ENCODE measurements at regions not wholly inside any gene's neighbourhood (a gene's known extent, or its start where the extent isn't known, plus 50 kb on each side); places are given as distances from the start of the nearest gene placed in this dataset.

- Histone ChIP-seq H3K36me3 (ENCODE audit: low read length) (no peaks in the 10 kb centered on the region), H3K4me3 (ENCODE audit: insufficient read depth, low read length, poor library complexity, severe bottlenecking) (no peak overlapping the region), H3K4me2 (ENCODE audit: low read depth, low read length, poor library complexity, severe bottlenecking) (no peak overlapping the region), H2AFZ (ENCODE audit: low read depth, low read length, severe bottlenecking) (no peak overlapping the region), H3K27ac (ENCODE audit: low read depth, low read length) (no peak overlapping the region), H4K20me1 (ENCODE audit: low read depth, low read length) (no peaks in the 10 kb centered on the region), H3K79me2 (ENCODE audit: insufficient read depth, low read length) (no peaks in the 10 kb centered on the region), H3F3A (ENCODE audit: insufficient read depth) (no peaks in the 10 kb centered on the region), H3K9me3 (ENCODE audit: insufficient read depth, low read length) (no peaks in the 10 kb centered on the region), H3K27me3 (ENCODE audit: low read length) (no peaks in the 10 kb centered on the region), H3K9ac (ENCODE audit: low read length) (no peak overlapping the region), H3K9me2 (replicated peaks; ENCODE audit: insufficient read depth, low read length) (no peaks in the 10 kb centered on the region)
- no peak for TF ChIP-seq CTCF (IDR thresholded peaks at IDR 0.05; ENCODE audit: insufficient read depth, low read length, poor library complexity, severe bottlenecking)
- TF ChIP-seq EZH2phosphoT487 (conservative IDR thresholded peaks at IDR 0.05; ENCODE audit: low read length), result no peak
These were observed 376.6 kb upstream of the SLCO3A1 start for GRCh38 chr15:91476861-91477260.

- H3K79me2 ChIP-seq (ENCODE audit: insufficient read depth, low read length), result no peaks in the 10 kb centered on the region
- H3K4me3 ChIP-seq (ENCODE audit: insufficient read depth, low read length, poor library complexity, severe bottlenecking), result no peak overlapping the region
- H3K9ac ChIP-seq (ENCODE audit: low read length), result no peak overlapping the region
- no peaks in the 10 kb centered on the region for H3F3A ChIP-seq (ENCODE audit: insufficient read depth)
- no peaks in the 10 kb centered on the region for H3K9me3 ChIP-seq (ENCODE audit: insufficient read depth, low read length)
- H3K36me3 ChIP-seq (ENCODE audit: low read length), result no peaks in the 10 kb centered on the region
- H3K27me3 ChIP-seq (ENCODE audit: low read length), result no peaks in the 10 kb centered on the region
- H2AFZ ChIP-seq (ENCODE audit: low read depth, low read length, severe bottlenecking), result no peak overlapping the region
- H4K20me1 ChIP-seq (ENCODE audit: low read depth, low read length), result no peaks in the 10 kb centered on the region
- H3K27ac ChIP-seq (ENCODE audit: low read depth, low read length), result no peak overlapping the region
- no peak for TF ChIP-seq EZH2phosphoT487 (conservative IDR thresholded peaks at IDR 0.05; ENCODE audit: low read length)
- TF ChIP-seq CTCF (IDR thresholded peaks at IDR 0.05; ENCODE audit: insufficient read depth, low read length, poor library complexity, severe bottlenecking), result no peak
- no peak overlapping the region for H3K4me2 ChIP-seq (ENCODE audit: low read depth, low read length, poor library complexity, severe bottlenecking)
- H3K9me2 ChIP-seq (replicated peaks; ENCODE audit: insufficient read depth, low read length), result no peaks in the 10 kb centered on the region
These were observed 374.8 kb upstream of the SLCO3A1 start for GRCh38 chr15:91478717-91479191.

GRCh38 chr15:91480426-91480825, 373.1 kb upstream of the SLCO3A1 start:
- Histone ChIP-seq H3K4me2 (ENCODE audit: low read depth, low read length, poor library complexity, severe bottlenecking) (no peak overlapping the region), H3K27me3 (ENCODE audit: low read length) (no peaks in the 10 kb centered on the region), H3K9me3 (ENCODE audit: insufficient read depth, low read length) (no peaks in the 10 kb centered on the region), H3F3A (ENCODE audit: insufficient read depth) (no peaks in the 10 kb centered on the region), H3K27ac (ENCODE audit: low read depth, low read length) (no peak overlapping the region), H3K9me2 (replicated peaks; ENCODE audit: insufficient read depth, low read length) (no peaks in the 10 kb centered on the region), H3K9ac (ENCODE audit: low read length) (no peak overlapping the region), H3K4me3 (ENCODE audit: insufficient read depth, low read length, poor library complexity, severe bottlenecking) (no peak overlapping the region), H3K36me3 (ENCODE audit: low read length) (no peaks in the 10 kb centered on the region), H3K79me2 (ENCODE audit: insufficient read depth, low read length) (no peaks in the 10 kb centered on the region), H4K20me1 (ENCODE audit: low read depth, low read length) (no peaks in the 10 kb centered on the region), H2AFZ (ENCODE audit: low read depth, low read length, severe bottlenecking) (no peak overlapping the region)
- no peak for TF ChIP-seq CTCF (IDR thresholded peaks at IDR 0.05; ENCODE audit: insufficient read depth, low read length, poor library complexity, severe bottlenecking)
- no peak for TF ChIP-seq EZH2phosphoT487 (conservative IDR thresholded peaks at IDR 0.05; ENCODE audit: low read length)

All from SU-DHL-6 (cell line).